ENCODE measurements at regions not wholly inside any gene's neighbourhood (a gene's known extent, or its start where the extent isn't known, plus 50 kb on each side); places are given as distances from the start of the nearest gene placed in this dataset.

DNA sequence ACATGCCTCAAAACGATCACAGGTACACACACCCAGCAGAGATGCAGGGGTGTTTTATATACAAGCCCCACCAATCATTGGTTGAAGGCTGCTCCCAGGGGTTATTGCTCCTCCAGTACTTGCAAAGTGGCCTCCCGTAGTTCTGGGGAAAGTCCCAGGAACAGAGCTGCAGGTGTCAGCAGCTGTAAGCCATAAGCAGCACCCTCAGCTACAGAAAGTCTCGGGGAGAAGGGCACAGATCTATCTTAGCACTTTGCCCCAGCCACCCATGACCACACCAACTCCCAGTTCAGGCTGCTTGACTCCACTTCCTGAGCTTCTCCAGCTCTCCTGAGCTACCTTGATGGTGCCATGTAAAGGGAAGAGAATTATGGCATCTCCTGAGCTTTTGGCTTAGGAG lies 222.7 kb upstream of the GJB5 start:
- TF ChIP-seq, protein P1, sequence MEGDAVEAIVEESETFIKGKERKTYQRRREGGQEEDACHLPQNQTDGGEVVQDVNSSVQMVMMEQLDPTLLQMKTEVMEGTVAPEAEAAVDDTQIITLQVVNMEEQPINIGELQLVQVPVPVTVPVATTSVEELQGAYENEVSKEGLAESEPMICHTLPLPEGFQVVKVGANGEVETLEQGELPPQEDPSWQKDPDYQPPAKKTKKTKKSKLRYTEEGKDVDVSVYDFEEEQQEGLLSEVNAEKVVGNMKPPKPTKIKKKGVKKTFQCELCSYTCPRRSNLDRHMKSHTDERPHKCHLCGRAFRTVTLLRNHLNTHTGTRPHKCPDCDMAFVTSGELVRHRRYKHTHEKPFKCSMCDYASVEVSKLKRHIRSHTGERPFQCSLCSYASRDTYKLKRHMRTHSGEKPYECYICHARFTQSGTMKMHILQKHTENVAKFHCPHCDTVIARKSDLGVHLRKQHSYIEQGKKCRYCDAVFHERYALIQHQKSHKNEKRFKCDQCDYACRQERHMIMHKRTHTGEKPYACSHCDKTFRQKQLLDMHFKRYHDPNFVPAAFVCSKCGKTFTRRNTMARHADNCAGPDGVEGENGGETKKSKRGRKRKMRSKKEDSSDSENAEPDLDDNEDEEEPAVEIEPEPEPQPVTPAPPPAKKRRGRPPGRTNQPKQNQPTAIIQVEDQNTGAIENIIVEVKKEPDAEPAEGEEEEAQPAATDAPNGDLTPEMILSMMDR (IDR thresholded peaks at IDR 0.05; ENCODE audit: extremely low read depth in 1 of 2, insufficient read depth in 1 of 2, low read depth in 1 of 2, low read length in 2 of 2): no peak
- TF ChIP-seq, protein P2, sequence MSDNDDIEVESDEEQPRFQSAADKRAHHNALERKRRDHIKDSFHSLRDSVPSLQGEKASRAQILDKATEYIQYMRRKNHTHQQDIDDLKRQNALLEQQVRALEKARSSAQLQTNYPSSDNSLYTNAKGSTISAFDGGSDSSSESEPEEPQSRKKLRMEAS (IDR thresholded peaks at IDR 0.05; ENCODE audit: insufficient read depth, insufficient read length): no peak
- TF ChIP-seq POLR2A (IDR thresholded peaks at IDR 0.05; ENCODE audit: low read depth, low read length) (no peak), EZH2 (IDR thresholded peaks at IDR 0.05; ENCODE audit: borderline replicate concordance, low read depth, low read length, severe bottlenecking) (no peak), GATA2 (IDR thresholded peaks at IDR 0.05; ENCODE audit: insufficient read depth, insufficient read length, low read depth, low read length) (no peak), POLR2AphosphoS5 (IDR thresholded peaks at IDR 0.05; ENCODE audit: insufficient read depth, low read depth, low read length) (no peak), JUN (IDR thresholded peaks at IDR 0.05; ENCODE audit: borderline replicate concordance, insufficient read depth, insufficient read length, low read depth) (no peak), MYC (IDR thresholded peaks at IDR 0.05; ENCODE audit: low read depth, low read length) (no peak), FOS (IDR thresholded peaks at IDR 0.05; ENCODE audit: borderline replicate concordance, insufficient read depth, low read length) (no peak)

Data from endothelial cell of umbilical vein (primary cell).